Activated CD4-positive, alpha-beta T cell treated with anti-CD3 and anti-CD28 coated beads, Interleukin-2, amount 50 U/mL, for 24 hours (primary cell): ENCODE measurements at regions not wholly inside any gene's neighbourhood (a gene's known extent, or its start where the extent isn't known, plus 50 kb on each side); places are given as distances from the start of the nearest gene placed in this dataset.
"Not testable (repeated sequence)": the region's sequence is repeated elsewhere in the genome, so short reads cannot be mapped to it uniquely, and the experiment has no call there.

Experiments
- DNase-seq, 2 donors: peaks; one replicate each; pipeline ENCODE4 v3.0.0-alpha.2; 2020; ENCODE audit warnings: low read depth in 1 of 2, low spot score in 1 of 2

DNA sequence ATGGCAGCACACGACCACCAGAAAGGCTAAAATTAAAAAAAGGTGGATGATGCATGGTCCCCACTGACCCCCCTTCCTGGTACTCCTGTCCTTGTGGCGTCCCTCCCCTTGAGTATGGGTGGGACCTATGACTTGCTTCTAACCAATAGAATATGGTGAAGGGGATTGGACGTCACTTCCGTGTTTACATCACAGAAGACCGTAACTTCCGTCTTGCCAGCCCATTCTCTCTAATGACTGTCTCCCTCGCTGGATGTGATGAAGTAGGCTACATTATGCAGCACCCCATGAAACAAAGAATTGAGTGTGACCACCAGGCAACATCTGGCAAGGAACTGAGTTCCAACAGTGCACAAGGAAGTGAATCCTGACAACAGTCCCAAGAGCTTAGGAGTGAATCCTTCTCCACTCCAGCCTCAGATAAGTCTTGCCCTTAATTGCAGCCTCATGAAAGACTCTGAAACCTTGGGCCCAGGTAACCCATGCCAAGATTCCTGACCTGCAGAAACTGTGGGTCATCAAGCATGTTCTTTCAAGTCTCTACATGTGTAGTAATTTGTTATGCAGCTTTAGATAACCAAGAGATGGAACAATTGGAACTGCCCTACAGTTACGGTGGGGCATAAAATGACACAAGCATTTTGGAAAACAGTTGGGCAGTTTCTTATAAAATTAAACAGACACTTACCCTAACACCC lies 80.1 kb upstream of the NPAS2 start:
- no peak for DNase-seq

DNA sequence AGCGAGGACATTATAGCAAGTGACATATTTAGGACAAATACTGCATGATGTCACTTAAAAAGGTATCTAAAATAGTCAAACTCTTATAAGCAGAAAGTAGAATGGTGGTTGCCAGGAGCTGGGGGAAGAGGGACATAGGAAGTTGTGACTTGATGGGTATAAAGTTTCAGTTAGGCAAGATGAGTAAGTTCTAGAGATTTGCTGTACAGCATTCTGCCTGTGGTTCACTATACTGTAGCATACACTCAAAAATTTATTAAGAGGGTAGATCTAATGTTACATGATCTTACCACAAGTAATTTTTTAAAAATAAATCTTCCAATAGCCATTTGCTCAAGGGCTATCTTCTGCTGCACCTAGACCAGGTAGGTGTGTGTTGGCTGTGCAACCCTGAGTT lies 78.1 kb upstream of the NPAS2 start:
- no peak for DNase-seq

DNA sequence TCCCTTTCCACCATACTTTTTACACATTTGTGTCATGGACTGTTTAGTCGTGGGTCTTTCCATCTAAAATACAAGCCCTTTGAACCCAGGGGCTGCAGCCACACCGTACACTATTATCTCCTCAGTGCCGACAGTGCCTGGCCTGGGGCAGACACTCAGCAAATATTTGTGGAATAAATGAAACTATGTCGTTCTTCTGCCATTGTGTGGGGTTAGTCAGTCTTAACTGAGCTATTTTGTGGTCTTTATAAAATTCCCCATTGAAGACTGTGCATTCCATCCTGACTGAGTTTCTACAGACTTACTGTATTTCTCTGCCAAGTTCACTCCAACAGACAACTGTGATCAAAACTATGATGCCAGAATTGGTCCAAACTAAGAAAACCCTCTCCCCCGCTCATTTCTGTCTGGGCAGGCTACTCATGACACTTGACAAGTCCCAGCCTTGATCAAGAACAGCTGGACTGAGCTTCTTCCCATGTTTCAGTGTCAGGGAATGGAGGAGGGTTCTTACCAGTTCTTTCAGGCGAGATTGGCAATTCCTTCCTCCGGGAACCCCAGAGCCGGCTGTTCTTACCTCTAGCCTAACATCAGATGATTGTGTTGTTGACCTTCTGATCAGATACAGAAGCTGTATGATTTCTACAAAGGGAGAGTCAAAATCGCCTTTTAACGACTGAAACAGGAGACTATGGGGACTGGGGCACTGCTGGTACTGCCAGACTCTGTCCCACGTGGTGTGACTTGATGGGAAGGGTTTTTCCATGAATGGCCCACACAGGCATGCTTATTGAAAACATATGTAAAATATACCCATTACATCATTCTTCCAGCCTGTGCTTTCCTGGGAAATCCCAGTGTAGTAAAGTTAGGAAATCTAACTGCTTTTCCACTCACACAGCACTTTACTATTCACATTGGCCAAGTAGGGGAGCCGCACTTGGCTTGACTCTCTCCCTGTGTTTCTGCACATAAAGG lies 77.4 kb upstream of the NPAS2 start:
- no peak for DNase-seq

- no peak for DNase-seq
Observed at GRCh38 chr2:100743741-100744140, 76.2 kb upstream of the NPAS2 start.

DNA sequence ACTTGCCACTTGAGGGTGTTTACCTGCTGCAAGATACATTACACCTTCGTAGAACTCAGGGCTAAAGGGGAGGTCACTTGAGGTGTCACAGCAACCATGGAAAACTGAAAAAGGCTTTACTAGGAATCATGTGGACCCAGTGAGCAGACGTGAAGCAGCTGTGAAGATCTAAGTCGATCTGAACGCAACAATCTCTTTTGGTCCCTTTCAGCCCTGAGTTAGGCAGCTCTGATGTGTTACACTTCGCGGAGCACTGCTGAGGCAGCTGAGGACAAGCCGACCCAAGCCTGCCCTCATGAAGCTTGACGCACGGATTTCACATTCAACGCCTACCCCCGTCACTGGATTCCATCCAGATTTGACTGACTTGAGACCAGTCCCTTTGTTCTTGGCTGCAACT lies 75.8 kb upstream of the NPAS2 start:
- DNase-seq: no peak

- no peak for DNase-seq
Observed at GRCh38 chr2:100744589-100744988, 75.3 kb upstream of the NPAS2 start.

GRCh38 chr2:100745604-100746003 lies 74.3 kb upstream of the NPAS2 start:
- DNase-seq: no peak

DNA sequence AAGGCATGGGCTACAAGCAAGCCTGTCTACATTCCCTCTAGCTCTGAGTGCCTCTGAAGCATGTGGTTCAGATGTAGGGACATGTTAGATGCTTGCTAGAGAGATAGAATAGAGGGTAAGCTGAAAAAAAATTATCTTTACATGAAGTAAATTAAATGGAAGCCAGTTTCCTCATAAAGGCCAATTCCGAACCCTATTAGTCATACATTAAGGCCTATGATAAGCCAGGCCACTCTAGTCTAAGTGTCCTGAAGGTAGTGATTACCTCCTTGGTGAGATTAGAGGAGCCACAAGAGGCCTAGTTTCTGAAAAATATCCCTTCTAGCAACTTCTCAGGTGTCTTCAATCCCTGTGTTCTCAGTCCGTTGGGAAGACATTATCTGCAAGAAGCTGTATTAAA lies 72.4 kb upstream of the NPAS2 start:
- DNase-seq: no peak

GRCh38 chr2:100747996-100748615 lies 71.8 kb upstream of the NPAS2 start:
- no peak for DNase-seq

- no peak for DNase-seq
Observed at GRCh38 chr2:100748673-100749072, 71.3 kb upstream of the NPAS2 start.

DNA sequence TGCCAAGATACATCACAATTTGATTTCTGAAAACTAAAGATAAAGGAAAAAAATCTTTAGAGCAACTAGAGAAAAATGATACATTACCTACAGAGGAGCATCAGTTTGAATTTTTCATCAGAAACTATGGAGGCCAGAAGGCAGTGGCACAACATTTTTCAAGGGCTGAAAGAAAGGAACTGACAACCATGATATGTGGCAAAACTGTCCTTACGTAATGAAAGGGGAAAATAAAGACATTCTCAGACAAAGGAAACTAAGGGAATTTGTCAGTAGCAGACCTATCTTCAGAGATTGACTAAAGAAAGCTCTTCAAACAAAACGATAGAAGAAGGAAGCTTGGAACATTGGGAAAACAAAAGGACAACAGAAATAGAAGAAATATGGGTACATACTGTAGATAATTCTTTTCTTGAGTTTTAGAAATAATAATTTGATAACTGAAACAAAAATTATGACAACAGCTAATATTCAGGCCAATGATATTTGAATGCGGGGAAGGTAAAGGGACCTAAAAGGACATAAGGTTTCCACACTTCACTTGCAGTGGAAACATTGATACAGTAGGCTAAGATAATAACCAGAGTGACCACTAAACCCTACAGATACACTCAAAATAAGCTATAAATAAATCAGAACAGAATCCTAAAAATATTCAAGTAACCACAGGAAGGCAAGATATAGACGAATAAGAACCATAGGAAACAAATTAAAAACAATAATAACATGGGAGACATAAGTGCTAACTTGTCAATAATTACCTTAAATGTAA lies 70.0 kb upstream of the NPAS2 start:
- DNase-seq: no peak

GRCh38 chr2:100751871-100752625 lies 67.9 kb upstream of the NPAS2 start:
- not testable (repeated sequence) for DNase-seq

GRCh38 chr2:100752628-100753333 lies 67.2 kb upstream of the NPAS2 start:
- no peak for DNase-seq

DNA sequence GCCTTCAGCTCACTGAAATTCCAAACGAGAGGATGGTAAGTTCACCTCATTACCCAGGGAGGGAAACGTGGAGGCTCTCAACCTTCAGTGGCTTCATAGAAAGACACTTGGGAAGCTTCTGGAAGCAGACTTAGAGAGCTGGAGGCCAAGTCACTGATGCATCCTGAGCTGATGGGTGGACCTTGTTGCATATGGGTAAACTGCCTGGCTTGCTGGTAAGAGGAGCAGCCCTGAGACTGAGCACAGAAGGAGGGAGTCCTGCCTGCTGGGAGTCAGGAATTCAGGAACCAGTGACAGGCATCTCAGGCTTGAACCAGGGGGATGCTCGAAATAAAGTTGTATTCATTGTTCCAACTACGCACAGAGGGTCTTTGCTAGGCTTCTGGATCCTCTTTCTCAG lies 66.5 kb upstream of the NPAS2 start:
- no peak for DNase-seq

DNA sequence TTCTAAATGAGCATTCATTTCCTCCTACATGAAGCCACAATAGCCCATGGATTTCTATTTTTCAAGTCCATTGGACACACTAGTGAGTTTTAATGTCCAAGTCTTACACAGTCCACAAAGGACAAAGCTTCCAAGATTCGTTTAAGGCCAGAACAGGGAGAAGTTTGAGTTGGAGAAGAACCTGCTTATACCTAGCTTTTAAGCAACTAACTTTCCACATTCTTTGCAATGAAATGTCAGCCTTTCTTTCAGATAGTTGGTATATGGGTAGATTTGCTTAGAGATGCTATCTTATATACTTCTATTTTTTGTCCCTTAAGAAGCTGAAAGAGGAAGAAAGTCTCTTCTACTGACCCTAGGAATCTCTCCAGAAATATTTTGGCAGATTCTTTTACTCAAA lies 66.1 kb upstream of the NPAS2 start:
- no peak for DNase-seq

DNA sequence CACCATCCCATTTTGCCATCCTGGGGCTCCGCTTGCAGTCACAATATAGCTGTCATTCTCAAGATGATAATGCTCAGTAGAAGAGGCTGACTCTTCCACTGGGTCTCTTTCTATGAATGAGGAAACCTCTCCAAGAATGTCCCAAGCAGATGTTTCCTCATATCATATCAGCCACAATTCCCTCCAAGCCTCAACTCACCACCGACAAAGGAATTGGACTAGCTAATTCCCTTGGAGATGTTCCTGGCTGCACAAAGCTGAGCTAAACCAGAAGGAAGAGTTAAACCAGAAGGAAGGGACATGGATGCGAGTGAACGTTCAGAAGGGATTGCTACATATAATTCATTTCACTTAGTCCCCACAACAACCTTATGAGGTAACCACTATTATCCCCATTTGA lies 65.0 kb upstream of the NPAS2 start:
- DNase-seq: no peak

DNA sequence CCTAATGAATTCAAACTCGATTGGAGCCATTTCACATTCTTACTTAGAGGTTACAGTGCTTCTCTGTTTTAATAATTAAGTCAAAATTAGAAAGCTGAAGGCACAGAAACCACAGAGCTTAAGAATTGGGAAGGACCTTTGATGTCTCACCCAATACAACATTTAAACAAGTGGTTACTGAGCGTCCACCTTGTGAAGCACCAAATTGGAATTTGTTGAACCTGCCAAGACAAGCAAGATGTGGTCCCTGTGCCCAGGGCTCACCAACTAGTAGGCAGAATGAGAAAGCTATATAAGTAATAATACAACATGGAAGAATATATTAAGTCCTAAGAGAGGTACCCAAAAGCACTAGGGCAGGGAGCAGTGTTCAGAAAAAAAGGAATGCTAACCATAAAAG lies 64.5 kb upstream of the NPAS2 start:
- no peak for DNase-seq

DNA sequence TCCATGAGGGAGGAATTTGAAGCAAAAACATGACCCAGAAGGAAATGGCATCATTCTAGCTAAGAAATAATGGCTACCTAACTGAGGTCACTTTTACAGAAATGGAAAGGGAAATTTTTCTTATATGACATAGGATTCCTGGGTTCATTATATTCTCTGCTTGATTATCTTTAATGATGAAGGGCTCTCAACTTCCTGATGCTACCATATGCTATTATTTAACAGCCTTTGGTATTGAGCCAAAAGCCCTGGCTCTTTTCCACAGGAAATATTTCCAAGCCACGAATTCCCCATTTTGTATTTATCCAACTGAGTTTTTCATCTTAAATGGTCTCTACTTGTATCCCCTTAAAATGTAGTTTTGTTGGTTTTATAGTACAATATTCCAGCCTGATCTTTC lies 63.2 kb upstream of the NPAS2 start:
- no peak for DNase-seq

DNA sequence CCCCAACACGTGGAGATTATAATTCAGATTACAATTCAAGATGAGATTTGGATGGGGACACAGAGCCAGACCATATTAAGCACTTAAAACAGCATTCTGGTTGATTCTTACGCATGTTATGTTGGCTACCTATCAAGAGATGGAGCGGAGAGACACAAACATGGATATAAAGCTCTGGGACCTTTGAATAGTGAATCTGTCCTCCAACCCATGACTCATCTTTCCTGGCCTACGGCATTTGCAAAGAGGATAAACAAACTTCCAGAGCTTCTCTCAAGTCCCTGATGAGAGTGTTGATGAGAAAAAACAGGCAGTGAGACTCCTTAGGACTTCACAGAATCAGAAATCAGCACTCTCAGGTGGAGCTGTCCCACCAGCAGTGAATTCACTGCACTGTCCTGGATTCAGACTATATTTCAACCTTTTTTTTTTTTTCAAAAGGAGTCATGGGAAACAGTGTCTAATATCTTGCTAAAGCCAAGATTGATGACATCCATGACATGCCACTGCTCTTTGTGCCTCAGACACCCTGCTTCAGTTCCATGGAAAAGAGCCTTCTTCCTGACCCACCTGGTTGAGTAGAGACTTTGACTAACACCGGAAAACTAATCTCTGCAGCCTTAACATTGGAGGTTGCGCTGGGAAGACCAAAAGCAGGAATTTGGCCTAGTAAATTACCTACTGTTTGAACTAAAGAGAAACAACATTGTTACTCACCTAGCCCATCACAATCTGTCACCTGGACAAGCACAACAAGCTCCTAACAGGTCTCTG lies 62.1 kb upstream of the NPAS2 start:
- DNase-seq: no peak
